DOHH2 (cell line): ENCODE measurements at regions not wholly inside any gene's neighbourhood (a gene's known extent, or its start where the extent isn't known, plus 50 kb on each side); places are given as distances from the start of the nearest gene placed in this dataset.

Experiments
- CTCF ChIP-seq: fragments of 200-600 bp; sonication (generic); IDR thresholded peaks from one replicate; pipeline ENCODE4 v1.5.1; 2014; ENCODE audit warnings: antibody characterized with exemption, mild to moderate bottlenecking, low read depth, low read length; ENCODE audit not compliant: poor library complexity, severe bottlenecking
- EZH2phosphoT487 ChIP-seq: fragments of 200-600 bp; sonication (generic); IDR thresholded peaks from 2 replicates; pipeline ENCODE4 v1.6.1; 2017; ENCODE audit warnings: borderline replicate concordance, mild to moderate bottlenecking, antibody characterized with exemption, low read length, moderate library complexity, mixed read lengths

GRCh38 chr14:84001023-84001422, 1528.9 kb upstream of the FLRT2 start:
- TF ChIP-seq CTCF, result no peak
- no peak for TF ChIP-seq EZH2phosphoT487
